Fibroblast of lung (primary cell): ENCODE measurements at regions not wholly inside any gene's neighbourhood (a gene's known extent, or its start where the extent isn't known, plus 50 kb on each side); places are given as distances from the start of the nearest gene placed in this dataset.

Experiments used
- CTCF ChIP-seq, 2 donors: IDR thresholded peaks in 1 of 2; conservative IDR thresholded peaks in 1 of 2; 1 replicate in 1 of 2; 2 replicates in 1 of 2; pipeline ENCODE4 v1.5.1; 2011 to 2012; ENCODE audit warnings: low read length in 2 of 2, control low read depth in 1 of 2, inconsistent platforms in 1 of 2, low read depth in 1 of 2, mild to moderate bottlenecking in 1 of 2
- EZH2 ChIP-seq: IDR thresholded peaks from 2 replicates; pipeline ENCODE4 v1.5.1; 2012; ENCODE audit warnings: low read length, control low read depth, mild to moderate bottlenecking; ENCODE audit errors: missing control alignments

GRCh38 chr13:99756281-99756680, 215.3 kb downstream of the ZIC5 start:
- no peak for TF ChIP-seq CTCF (conservative IDR thresholded peaks at IDR 0.05 in 1 of 2, IDR thresholded peaks at IDR 0.05 in 1 of 2; ENCODE audit: low read depth in 1 of 2, low read length in 2 of 2)
- TF ChIP-seq EZH2, result no peak
